NCI-H510A treated with DMSO at 0.1 percent for 48 hours (cell line): ENCODE measurements at regions not wholly inside any gene's neighbourhood (a gene's known extent, or its start where the extent isn't known, plus 50 kb on each side); places are given as distances from the start of the nearest gene placed in this dataset.

Experiments
- DNase-seq: peaks from one replicate; lab custom pipeline; 2025; lab: John Stamatoyannopoulos, UW

GRCh38 chr3:124246376-124246775 is 254.5 kb upstream of the ROPN1 start:
- DNase-seq = no peak

- DNase-seq = peak; percentile 31
These were observed 255.0 kb upstream of the ROPN1 start for GRCh38 chr3:124246949-124247348.

- no peak for DNase-seq
These were observed 256.6 kb upstream of the ROPN1 start for GRCh38 chr3:124248471-124249028.

- no peak for DNase-seq
These were observed 257.1 kb upstream of the ROPN1 start for GRCh38 chr3:124249038-124249437.

GRCh38 chr3:124250053-124250452 is 258.1 kb upstream of the ROPN1 start:
- DNase-seq = no peak

GRCh38 chr3:124256156-124256555 is 264.2 kb upstream of the ROPN1 start:
- peak; percentile 17 for DNase-seq

- no peak for DNase-seq
These were observed 264.7 kb upstream of the ROPN1 start for GRCh38 chr3:124256599-124256998.

- DNase-seq = no peak
These were observed 265.5 kb upstream of the ROPN1 start for GRCh38 chr3:124257336-124257864.

- DNase-seq = no peak
These were observed 266.2 kb upstream of the ROPN1 start for GRCh38 chr3:124258057-124258500.

GRCh38 chr3:124260206-124260915 is 268.4 kb upstream of the ROPN1 start:
- DNase-seq = no peak

- DNase-seq = no peak
These were observed 269.4 kb upstream of the ROPN1 start for GRCh38 chr3:124261306-124261705.

- peak; percentile 9 for DNase-seq
These were observed 271.2 kb upstream of the ROPN1 start for GRCh38 chr3:124263168-124263567.

- no peak for DNase-seq
These were observed 272.4 kb upstream of the ROPN1 start for GRCh38 chr3:124264346-124264745.

GRCh38 chr3:124266487-124266886 is 274.6 kb upstream of the ROPN1 start:
- peak; percentile 51 for DNase-seq

GRCh38 chr3:124267406-124267805 is 275.5 kb upstream of the ROPN1 start:
- DNase-seq = no peak

- no peak for DNase-seq
These were observed 276.4 kb upstream of the ROPN1 start for GRCh38 chr3:124268355-124268754.

GRCh38 chr3:124269619-124270018 is 277.7 kb upstream of the ROPN1 start:
- DNase-seq = no peak

GRCh38 chr3:124272605-124273151 is 280.8 kb upstream of the ROPN1 start:
- DNase-seq = no peak

- no peak for DNase-seq
These were observed 281.7 kb upstream of the ROPN1 start for GRCh38 chr3:124273651-124274050.

- no peak for DNase-seq
These were observed 282.1 kb upstream of the ROPN1 start for GRCh38 chr3:124274051-124274450.

GRCh38 chr3:124275412-124275811 is 283.5 kb upstream of the ROPN1 start:
- DNase-seq = no peak

GRCh38 chr3:124276133-124276532 is 284.2 kb upstream of the ROPN1 start:
- no peak for DNase-seq

- DNase-seq = no peak
These were observed 284.7 kb upstream of the ROPN1 start for GRCh38 chr3:124276539-124277143.
